GM21360 (cell line): ENCODE measurements at regions not wholly inside any gene's neighbourhood (a gene's known extent, or its start where the extent isn't known, plus 50 kb on each side); places are given as distances from the start of the nearest gene placed in this dataset.
"Not testable (repeated sequence)": the region's sequence is repeated elsewhere in the genome, so short reads cannot be mapped to it uniquely, and the experiment has no call there.

ENCODE experiments used
- ATAC-seq: cut with Tn5 transposase; IDR thresholded peaks from one replicate; pipeline ENCODE4 v1.9.1; 2021; ENCODE audit warnings: mild to moderate bottlenecking, moderate library complexity; ENCODE audit not compliant: unreplicated experiment

DNA sequence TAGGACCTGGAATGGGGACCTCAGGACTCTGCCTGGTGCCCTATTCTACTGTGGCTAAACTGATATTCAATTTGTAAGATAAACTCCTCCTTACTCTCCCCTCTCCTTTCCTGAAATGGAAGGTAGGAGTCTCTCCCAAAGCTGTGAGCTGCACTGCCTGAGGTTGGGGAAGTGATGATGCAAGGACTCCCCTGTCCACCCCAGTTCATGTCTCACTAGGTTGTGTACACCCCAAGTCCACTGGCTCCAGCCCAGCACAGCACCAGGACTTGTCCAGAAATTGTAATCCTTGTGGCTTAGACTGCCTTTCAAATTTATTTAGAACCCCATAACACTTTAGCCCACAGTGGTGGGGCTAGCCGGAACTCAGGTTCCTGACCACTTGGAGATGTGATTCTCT lies 247.2 kb upstream of the CTBP2 start:
- ATAC-seq = no peak

DNA sequence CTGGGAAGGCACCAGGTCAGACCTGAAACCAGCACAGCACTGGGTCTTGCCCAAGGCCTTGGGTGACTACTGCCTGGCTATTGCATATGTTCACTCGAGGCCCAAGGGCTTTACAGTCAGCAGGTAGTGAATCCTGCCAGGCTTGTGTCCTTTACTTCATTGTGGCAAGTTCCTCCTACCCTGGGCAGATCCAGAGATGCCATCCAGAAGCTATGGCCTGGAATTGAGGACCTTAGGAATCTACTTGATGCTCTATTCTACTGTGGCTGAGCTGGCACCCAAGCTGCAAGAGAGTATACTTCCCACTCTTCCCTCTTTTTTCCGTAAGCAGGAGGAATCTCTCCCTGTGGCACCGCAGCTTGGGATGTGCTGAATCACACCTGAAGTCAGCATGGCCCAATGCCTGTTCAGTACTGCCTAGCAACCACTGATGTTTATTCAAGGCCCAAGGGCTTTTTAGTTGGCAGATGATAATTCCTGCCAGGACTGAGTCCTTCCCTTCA lies 246.7 kb upstream of the CTBP2 start:
- ATAC-seq = no peak

DNA sequence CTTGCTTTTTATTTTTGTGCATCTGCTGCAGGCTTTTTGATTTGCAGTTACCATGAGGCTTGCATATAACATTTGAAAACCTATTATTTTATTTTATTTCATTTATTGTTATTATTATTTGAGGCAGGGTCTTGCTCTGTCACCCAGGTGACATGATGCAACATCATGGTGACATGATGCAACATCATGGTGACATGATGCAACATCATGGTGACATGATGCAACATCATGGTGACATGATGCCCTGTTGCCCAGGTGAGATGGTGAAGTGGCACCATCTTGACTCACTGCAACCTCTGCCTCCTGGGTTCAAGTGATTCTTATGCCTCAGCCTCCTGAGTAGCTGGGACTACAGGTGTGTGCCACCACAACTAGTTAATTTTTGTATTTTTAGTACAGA lies 244.5 kb upstream of the CTBP2 start:
- not testable (repeated sequence) for ATAC-seq

- no peak for ATAC-seq
These were observed 241.1 kb upstream of the CTBP2 start for GRCh38 chr10:125401462-125401861.

DNA sequence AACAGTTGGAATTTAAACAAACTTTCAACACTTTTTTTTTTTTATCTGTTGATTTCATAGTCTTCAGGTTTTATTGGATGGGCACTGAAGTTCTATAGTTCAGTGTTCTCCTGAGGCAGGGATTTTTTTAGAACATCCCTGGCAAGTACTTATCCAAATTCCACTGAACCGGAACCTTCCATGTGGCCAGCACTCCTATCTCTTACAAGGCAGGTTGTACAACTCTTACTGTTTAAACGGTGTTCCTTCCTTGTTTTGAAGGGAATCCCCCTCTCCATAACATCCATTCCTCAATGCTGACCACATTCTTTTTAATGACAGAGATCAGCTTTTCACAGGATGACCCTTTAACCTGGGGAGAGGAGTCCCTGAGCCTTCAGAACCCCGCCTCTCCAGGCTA lies 238.9 kb upstream of the CTBP2 start:
- ATAC-seq = no peak

GRCh38 chr10:125398270-125398669 lies 237.9 kb upstream of the CTBP2 start:
- no peak for ATAC-seq

DNA sequence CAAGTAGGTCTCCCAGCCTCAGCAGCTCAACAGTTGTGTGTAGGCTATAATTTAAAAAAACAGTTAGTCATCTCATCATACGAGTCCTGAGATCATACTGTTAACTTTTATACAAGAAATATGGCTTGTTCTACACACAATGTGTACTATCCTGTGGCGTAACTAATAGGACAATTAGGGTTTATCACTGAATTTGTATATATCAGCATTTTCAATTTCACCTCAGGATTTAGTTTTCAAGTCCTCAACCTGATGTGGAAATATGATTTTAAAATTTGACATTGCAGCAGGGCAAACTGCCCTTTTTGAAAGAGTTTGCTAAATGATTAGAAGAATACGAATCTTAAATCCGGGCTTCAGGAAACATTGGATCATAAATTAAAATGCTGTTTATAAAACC lies 237.2 kb upstream of the CTBP2 start:
- ATAC-seq = no peak

DNA sequence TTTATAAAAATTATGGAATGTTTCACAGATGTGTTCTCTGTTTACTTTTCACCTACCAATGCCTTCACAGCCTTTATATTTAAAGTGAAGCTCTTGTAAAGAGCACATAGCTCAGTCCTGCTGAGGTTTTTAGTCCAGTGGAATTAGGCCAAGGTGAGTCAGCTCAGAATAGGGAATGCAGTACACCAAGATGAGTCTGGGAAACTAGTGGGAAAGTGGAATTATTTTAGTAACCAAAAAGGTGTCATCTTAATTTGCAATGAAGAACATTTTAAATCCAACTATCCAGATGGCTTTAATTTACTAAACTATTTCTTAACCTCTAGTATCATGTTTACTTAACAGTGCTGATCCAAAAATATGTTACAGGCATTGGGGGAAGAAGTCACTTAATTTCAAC lies 236.3 kb upstream of the CTBP2 start:
- no peak for ATAC-seq

- ATAC-seq = no peak
These were observed 232.2 kb upstream of the CTBP2 start for GRCh38 chr10:125392609-125393008.

DNA sequence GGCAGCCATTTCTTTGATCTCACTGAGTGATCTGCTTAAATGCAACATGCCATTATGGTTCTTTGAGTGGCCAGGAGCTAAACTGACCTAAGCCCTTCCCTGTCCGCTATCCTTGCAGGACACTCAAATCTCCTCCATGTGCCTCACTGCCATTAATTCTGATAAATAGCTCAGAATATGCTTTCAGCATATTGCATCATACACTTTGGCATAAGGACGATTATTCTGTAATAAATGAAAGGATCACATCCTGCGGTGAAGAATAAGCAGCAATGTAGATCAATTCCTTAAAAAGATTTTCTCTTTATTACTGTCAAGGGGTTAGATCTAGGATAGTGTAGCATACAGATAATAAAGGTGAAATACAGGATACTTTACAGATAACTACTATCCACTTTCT lies 231.8 kb upstream of the CTBP2 start:
- no peak for ATAC-seq

- ATAC-seq = no peak
These were observed 229.3 kb upstream of the CTBP2 start for GRCh38 chr10:125389648-125390047.

DNA sequence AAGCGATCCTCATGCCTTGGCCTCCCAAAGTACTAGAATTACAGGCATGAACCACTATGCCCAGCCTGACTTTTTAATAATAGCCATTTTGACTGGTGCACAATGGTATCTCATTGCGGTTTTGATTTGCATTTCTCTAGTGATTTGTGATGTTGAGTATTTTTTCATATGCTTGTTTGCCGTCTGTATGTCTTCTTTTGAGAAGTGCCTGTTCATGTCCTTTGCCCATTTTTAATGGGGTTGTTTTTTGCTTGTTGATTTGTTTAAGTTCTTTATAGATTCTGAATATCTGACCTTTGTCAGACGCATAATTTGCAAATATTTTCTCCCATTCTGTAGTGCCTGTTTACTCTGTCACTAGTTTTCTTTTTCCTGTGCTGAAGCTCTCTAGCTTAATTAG lies 219.2 kb upstream of the CTBP2 start:
- ATAC-seq = no peak

DNA sequence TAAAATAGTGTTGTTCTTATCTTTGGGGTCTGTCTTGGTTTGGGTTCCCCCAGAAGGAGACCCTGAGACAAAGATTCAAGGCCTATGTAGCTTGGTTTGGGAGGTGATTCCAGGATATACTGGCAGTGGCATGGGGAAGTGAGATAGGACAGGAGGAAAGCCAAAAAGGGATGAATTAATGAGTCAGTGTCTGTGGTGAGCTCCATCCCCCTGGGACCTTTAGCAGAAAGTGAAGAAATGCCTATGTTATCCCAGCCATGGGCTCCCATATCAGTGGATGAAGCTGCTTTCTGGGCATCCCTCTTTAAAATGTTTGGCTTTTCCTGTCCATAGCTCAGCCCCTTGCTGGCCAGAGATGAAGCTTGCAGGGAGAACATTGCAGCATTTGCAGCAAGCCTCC lies 217.0 kb upstream of the CTBP2 start:
- ATAC-seq = no peak

GRCh38 chr10:125375210-125375609 lies 214.8 kb upstream of the CTBP2 start:
- no peak for ATAC-seq

- ATAC-seq = no peak
These were observed 213.2 kb upstream of the CTBP2 start for GRCh38 chr10:125373546-125373945.

GRCh38 chr10:125370578-125370977 lies 210.2 kb upstream of the CTBP2 start:
- no peak for ATAC-seq

GRCh38 chr10:125369382-125370326 lies 209.3 kb upstream of the CTBP2 start:
- no peak for ATAC-seq

DNA sequence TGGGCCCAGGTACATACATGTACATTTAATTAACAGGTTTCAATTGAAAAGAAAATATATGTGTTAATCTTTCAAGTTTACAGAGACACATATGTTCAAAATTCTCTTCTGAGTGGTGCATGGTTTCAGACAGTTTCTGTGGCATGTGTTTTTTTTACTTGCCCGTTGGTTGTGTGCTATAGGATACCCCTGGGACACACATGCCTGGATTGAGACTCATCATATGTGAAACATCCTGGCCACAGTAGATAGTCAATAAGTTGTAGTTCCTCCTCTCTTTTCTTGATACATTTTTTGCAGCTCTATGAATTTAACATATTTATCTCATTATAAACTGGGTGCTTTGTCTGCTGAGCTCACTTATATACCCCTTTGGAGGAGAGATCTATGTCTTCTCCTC lies 207.8 kb upstream of the CTBP2 start:
- no peak for ATAC-seq

DNA sequence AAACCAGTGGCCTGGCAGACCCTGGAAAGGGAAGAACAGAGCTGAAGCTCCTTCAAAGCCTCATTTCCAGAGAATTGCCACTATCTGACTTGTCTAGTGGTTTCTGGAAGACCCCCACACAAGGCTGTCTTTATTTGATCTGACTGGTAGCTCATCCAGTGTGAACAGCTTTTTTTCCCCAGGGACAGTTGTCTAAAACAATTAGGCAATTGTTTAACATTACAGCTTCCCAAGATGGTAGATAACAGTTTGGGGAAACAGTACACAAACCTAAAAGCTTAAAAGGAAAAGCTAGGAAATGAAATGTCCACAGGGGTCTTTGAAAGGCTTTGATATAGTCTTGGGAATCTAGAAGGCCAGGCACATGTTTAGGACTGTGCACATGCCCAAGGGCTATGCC lies 203.4 kb upstream of the CTBP2 start:
- ATAC-seq = no peak

- no peak for ATAC-seq
These were observed 202.6 kb upstream of the CTBP2 start for GRCh38 chr10:125362950-125363349.

GRCh38 chr10:125359401-125359800 lies 199.0 kb upstream of the CTBP2 start:
- ATAC-seq = no peak

DNA sequence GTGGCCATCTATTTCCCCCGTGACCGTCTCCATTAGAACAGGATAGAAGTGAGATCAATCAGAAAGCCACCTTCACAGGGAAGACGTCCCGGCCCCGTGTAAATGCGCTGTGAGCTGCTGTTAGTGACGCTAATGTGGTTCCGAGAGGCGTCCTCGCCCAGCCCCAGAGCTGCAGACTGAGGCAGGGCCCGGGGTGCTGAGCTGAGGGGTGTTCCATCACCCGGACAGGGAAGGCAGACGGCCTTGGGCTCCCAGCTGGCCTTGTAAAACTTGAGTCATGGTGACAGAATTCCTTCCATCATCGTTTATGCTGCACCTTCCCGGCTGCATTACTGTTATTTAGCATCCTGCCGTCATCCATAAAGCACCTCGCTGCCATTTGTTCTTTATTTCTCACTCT lies 195.3 kb upstream of the CTBP2 start:
- ATAC-seq = no peak

DNA sequence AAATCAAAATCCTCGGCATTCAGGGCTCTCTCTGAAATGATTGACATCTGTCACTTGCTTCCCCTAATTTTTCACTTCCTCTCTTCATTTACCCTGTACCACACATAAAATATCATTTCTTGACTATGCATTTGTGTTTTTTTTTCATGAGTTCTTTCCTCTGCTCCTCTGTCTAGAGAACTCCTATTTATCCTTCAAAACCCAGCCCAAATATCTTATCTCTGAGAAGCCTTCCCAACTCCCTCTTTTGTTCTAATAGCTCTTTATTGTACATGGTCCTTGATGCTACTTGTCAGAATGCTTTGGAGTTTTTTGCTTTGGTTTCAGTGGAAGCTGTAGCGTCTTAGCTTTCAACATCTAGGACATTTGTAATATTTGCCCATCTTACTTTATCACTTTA lies 190.2 kb upstream of the CTBP2 start:
- no peak for ATAC-seq
